ENCODE measurements at regions not wholly inside any gene's neighbourhood (a gene's known extent, or its start where the extent isn't known, plus 50 kb on each side); places are given as distances from the start of the nearest gene placed in this dataset.

DNA sequence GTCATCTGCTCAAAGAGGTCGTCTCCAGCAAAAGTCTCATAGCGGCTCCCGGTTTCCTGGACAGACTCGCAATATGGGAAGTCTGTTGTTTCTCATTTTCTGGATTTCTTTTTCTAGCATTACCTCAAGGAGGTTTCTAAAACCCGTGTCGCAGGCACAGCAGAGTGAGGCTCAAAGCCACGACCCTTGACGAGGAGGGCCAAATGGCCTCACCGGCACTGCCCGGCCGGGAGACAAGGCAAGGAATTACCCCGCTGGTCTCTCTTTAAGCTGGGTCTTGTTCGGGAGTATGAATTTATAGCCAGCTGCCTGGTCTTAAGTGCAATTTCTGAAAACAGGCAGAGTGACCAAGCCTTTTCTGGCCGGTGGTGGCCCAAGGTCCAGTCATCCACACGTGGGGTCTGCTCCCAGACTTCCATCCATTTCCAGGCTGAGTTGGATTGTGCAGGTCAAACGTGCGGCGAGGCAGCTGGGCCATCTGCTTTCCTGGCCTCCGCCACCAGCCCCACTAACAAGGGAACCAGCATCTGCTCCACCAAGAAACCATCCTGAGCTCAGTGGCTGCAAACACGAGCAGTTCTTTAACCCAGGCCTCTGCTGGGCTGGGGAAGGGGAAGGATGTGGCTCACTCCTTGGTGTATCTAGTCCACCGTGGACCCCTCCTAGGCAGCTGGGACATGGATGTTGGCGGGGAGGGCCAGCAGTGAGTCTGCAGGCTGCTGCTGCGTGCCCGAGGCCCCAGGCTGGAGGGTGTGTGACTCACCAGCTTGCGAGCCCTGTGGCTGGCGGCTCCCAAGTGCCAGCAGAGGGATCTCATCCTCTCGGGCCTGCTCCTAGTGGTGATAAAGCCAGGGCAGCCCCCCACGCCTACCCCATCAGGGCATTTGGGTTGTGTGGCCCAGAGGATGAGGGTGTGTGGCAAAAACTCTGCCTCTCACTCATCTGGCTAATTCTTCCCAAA lies 55.6 kb upstream of the COL5A1 start:
- no peak for DNase-seq (ENCODE audit: low read depth)

DNA sequence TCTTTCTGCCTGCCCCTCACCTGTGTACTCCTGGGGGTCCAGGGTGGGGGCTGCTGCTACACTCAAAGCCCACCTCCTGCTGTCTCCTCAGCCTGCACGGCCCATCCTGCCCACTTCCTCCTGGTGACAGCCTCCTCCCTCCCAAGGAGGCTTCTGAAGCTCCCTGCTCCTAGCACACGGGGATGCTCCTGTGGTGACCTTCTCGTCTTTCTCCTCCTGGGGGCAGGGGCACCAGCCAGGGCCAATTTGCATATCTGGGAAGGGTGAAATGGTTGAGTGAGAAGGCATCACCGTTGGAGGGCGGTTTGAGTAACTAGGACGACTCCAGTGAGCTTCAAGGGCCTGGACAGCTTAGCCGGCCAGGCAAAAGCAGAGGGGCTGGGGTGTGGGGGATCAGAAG lies 51.9 kb upstream of the COL5A1 start:
- DNase-seq (ENCODE audit: low read depth) = no peak

DNA sequence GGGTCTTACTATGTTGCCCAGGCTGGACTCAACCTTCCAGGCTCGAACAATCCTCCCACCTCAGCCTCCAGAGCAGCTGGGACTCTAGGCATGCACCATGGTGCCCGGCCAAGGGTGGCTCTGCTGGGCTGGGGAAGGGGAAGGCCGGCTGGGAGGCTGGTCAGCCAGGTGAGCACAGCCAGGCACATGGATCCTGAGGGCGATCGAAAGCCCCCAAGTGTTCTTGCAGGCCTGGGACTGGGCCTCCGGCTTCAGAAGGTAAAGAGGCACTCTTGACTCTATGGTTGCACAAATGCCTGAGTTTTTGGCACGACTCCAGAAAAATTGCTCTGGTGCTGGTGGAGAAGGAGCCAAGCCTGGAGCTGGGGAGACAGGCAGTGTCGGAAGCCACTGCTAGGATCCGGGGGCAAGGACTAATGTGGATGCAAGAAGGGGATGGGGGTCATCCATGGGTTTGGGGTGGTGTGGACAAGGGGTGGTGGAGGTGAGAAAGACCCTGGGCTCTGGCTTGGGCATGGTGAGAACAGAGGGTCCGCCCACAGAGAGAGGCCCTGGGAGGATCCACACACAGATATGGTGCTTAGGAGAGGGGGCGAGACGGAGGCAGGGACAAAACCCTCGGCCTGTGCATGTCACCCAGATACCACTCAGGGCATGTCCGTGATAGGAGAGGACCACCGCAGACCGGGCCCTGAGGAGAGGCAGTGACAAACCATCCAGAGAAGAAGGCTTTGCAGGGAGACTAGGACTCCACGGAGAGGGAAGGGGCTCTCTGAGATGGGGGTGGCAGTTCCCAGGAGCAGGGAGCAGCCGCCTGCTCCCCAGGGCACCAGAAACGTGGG lies 51.1 kb upstream of the COL5A1 start:
- DNase-seq (ENCODE audit: low read depth) = no peak

DNA sequence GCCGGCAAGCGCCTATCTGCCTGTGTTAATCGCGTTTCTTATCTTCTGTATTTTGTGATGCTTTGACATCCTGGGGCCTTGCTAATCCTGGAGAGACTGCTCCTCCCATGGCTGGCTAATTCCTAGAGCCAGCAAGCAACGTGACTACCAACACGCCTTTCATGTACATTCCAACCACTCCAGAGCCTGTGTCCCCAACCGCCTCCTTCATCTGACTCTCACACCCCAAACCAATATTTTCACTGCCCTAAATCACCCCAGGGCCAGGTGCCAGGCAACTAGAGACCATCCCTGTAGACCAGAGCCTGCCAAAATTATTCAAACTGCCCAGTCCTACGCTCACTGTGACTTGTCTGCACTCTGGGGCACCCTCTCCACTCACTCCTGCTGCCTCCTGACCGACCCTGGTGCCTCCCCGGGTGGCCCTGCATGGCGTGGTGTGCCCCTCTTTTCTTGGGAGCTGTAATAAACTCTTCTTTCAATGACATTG lies 50.5 kb upstream of the COL5A1 start:
- DNase-seq (ENCODE audit: low read depth) = no peak

DNA sequence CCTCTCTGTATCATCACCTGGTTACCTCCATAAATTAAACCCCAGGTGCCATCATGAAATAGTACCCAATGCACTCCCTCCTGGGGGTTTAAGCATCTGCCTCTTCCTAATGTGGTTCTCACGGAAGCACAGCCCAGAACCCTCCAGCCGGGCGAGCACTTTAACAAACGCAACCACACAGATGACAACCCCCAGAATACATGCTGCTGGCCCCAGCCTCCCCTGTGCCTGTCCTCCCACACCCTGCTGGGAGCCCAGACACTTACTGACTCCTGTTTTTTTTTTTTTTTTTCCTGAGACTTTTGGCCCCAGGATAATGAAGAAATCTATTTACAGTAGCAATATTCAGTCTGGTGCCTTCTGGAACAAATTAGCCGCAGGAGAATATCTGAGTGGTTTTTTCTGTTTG lies 50.0 kb upstream of the COL5A1 start:
- no peak for DNase-seq (ENCODE audit: low read depth)
